OCI-LY3 (cell line): ENCODE measurements at regions not wholly inside any gene's neighbourhood (a gene's known extent, or its start where the extent isn't known, plus 50 kb on each side); places are given as distances from the start of the nearest gene placed in this dataset.

Source experiments
- H2AFZ ChIP-seq: fragments of 200-600, 300-600 bp; shearing (Covaris generic); 2 replicates; pipeline ENCODE4 v1.6.0; 2014; ENCODE audit warnings: antibody characterized with exemption, low read depth, low read length
- H3K27ac ChIP-seq: fragments of 200-600, 300-600 bp; sonication (generic); 2 replicates; pipeline ENCODE4 v1.5.1; 2014; ENCODE audit warnings: mild to moderate bottlenecking, low read length, moderate library complexity, mixed read lengths
- H3K27me3 ChIP-seq: fragments of 200-600, 300-600 bp; sonication (generic); 2 replicates; pipeline ENCODE4 v1.6.1; 2014; ENCODE audit warnings: low read depth, low read length, mixed read lengths
- H3K36me3 ChIP-seq: fragments of 200-600, 300-600 bp; sonication (generic); replicated peaks from 2 replicates; pipeline ENCODE3; 2014; ENCODE audit warnings: low read depth, low read length, mixed read lengths
- H3K4me1 ChIP-seq: fragments of 300-600, 200-600 bp; sonication (generic); 2 replicates; pipeline ENCODE4 v1.6.1; 2014; ENCODE audit warnings: low read length, mixed read lengths
- H3K4me2 ChIP-seq: fragments of 200-600, 300-600 bp; sonication (generic); 2 replicates; pipeline ENCODE4 v1.6.1; 2014; ENCODE audit warnings: low read length, mixed read lengths
- H3K4me3 ChIP-seq: fragments of 300-600, 200-600 bp; sonication (generic); 2 replicates; pipeline ENCODE4 v1.5.1; 2014; ENCODE audit warnings: antibody characterized with exemption, mild to moderate bottlenecking, low read length, moderate library complexity
- H3K79me2 ChIP-seq: fragments of 300-600, 200-600 bp; shearing (Covaris generic); 2 replicates; pipeline ENCODE4 v1.6.1; 2014; ENCODE audit warnings: mild to moderate bottlenecking, low read length, mixed read lengths
- H3K9ac ChIP-seq: fragments of 300-600, 200-600 bp; shearing (Covaris generic); 2 replicates; pipeline ENCODE4 v1.6.0; 2014; ENCODE audit warnings: mild to moderate bottlenecking, low read length, moderate library complexity
- H3K9me3 ChIP-seq: fragments of 200-600, 300-600 bp; shearing (Covaris generic); 2 replicates; pipeline ENCODE4 v1.6.1; 2014; ENCODE audit warnings: low read length, mixed read lengths; ENCODE audit not compliant: insufficient read depth
- H4K20me1 ChIP-seq: fragments of 200-600, 300-600 bp; sonication (generic); 2 replicates; pipeline ENCODE4 v1.6.1; 2016; ENCODE audit warnings: low read length, mixed read lengths; ENCODE audit not compliant: insufficient read depth
- EZH2phosphoT487 ChIP-seq: fragments of 200-600 bp; shearing (Covaris generic); IDR thresholded peaks from 2 replicates; pipeline ENCODE4 v1.6.1; 2018; ENCODE audit warnings: antibody characterized with exemption, mixed run types, low read depth
- TF ChIP-seq, protein P1 (sequence below): fragments of 200-600, 300-600 bp; sonication (generic); IDR thresholded peaks from 2 replicates; pipeline ENCODE4 v1.5.1; 2014; ENCODE audit warnings: antibody characterized with exemption, low read length, low read depth

DNA sequence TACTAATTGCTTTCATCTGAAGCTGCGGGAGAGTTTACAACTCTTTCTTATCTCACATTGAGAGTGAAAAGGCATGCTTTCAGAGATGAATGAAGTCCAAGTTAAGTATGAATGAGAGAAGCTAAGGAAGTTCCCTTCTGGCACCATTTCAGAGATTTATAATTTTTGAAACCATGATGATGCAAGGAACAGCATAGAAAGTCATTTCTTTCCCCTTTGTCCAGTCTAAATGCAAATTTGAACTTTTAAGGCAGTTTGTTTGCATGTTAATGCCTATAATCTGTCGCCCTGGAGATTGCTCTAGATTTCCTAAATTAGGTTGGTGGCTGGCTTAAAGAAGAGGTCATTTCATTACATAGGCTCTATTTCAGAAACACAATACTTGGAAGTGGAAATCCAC is 594.8 kb upstream of the GOT2 start:
- TF ChIP-seq, protein P1, sequence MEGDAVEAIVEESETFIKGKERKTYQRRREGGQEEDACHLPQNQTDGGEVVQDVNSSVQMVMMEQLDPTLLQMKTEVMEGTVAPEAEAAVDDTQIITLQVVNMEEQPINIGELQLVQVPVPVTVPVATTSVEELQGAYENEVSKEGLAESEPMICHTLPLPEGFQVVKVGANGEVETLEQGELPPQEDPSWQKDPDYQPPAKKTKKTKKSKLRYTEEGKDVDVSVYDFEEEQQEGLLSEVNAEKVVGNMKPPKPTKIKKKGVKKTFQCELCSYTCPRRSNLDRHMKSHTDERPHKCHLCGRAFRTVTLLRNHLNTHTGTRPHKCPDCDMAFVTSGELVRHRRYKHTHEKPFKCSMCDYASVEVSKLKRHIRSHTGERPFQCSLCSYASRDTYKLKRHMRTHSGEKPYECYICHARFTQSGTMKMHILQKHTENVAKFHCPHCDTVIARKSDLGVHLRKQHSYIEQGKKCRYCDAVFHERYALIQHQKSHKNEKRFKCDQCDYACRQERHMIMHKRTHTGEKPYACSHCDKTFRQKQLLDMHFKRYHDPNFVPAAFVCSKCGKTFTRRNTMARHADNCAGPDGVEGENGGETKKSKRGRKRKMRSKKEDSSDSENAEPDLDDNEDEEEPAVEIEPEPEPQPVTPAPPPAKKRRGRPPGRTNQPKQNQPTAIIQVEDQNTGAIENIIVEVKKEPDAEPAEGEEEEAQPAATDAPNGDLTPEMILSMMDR: no peak
- TF ChIP-seq EZH2phosphoT487: no peak
- no peaks in the 10 kb centered on the region for H4K20me1 ChIP-seq
- H3K9ac ChIP-seq: no peak overlapping the region
- H3K9me3 ChIP-seq: no peaks in the 10 kb centered on the region
- peaks cover 7% of the 10 kb centered on the region; the same call in 1 of the 2 replicates for H3K4me1 ChIP-seq
- no peaks in the 10 kb centered on the region for H3K79me2 ChIP-seq
- H3K36me3 ChIP-seq: no peaks in the 10 kb centered on the region
- H3K4me3 ChIP-seq: no peak overlapping the region
- H3K27ac ChIP-seq: no peak overlapping the region
- no peaks in the 10 kb centered on the region for H3K27me3 ChIP-seq
- no peak overlapping the region for H3K4me2 ChIP-seq
- no peak overlapping the region for H2AFZ ChIP-seq

DNA sequence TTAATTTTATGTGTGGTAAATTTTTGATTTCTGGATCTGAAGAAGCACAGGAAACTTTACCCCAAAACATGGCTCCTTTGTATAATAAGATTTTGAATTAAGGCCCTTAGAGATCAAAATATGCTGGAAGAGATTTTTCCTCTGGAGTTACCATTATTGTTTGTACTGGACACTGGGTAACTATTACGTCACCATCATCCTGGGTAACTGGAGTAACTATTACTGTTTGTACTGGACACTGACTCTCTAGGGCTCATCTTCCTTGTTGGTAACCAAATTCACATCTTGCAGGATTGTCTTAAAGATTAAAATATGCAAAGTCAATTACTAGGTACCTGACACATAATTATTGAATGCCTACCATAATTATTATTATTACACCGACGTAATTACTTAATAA is 593.8 kb upstream of the GOT2 start:
- TF ChIP-seq, protein P1: no peak
- TF ChIP-seq EZH2phosphoT487: no peak
- Histone ChIP-seq H3K27me3 (no peaks in the 10 kb centered on the region), H3K4me2 (no peak overlapping the region), H3K36me3 (no peaks in the 10 kb centered on the region), H3K4me3 (no peak overlapping the region), H3K27ac (no peak overlapping the region), H3K9me3 (no peaks in the 10 kb centered on the region), H3K9ac (no peak overlapping the region), H2AFZ (no peak overlapping the region), H3K4me1 (peaks cover 7% of the 10 kb centered on the region; the same call in 1 of the 2 replicates), H3K79me2 (no peaks in the 10 kb centered on the region), H4K20me1 (no peaks in the 10 kb centered on the region)

DNA sequence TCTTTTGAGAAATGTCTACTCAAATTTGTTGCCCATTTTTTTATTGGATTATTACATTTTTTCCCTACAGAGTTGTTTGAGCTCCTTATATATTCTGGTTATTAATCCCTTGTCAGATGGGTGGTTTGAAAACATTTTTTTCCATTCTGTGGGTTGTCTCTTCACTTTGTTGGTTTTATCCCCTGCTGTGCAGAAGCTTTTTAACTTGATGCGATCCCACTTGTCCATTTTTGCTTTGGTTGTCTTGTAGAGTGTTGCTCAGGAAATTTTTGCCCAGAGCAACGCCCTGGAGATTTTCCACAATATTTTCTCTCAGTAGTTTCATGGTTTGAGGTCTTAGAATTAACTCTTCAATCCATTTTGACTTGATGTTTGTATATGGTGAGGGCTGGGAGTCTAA is 592.8 kb upstream of the GOT2 start:
- peaks cover 2% of the 10 kb centered on the region; the same call in 1 of the 2 replicates for H3K4me1 ChIP-seq
- H4K20me1 ChIP-seq: no peaks in the 10 kb centered on the region
- no peak overlapping the region for H3K9ac ChIP-seq
- TF ChIP-seq EZH2phosphoT487: no peak
- H3K9me3 ChIP-seq: no peaks in the 10 kb centered on the region
- H3K27me3 ChIP-seq: no peaks in the 10 kb centered on the region
- H3K4me2 ChIP-seq: no peak overlapping the region
- no peak overlapping the region for H2AFZ ChIP-seq
- H3K27ac ChIP-seq: no peak overlapping the region
- no peaks in the 10 kb centered on the region for H3K79me2 ChIP-seq
- H3K4me3 ChIP-seq: no peak overlapping the region
- H3K36me3 ChIP-seq: no peaks in the 10 kb centered on the region

DNA sequence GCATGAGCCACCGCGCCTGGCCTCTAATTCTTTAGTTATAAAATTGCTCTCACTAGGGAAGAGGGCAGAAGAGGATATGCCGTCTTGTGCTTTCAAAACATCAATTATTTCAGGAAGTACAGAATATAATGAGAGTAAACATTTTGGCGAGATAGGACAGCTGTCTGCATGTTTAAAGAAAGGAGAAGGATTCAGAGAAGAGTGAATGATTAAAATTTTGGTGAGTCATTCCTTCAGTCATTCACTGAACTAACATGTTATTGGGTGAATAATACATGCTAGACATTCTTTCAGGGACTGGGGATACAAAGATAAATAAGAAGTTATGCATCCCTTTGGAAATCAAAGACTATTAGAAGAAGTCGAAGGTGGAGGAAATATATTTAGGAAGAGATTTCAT is 590.3 kb upstream of the GOT2 start:
- H3K9ac ChIP-seq: no peak overlapping the region
- no peak overlapping the region for H3K27ac ChIP-seq
- H3K4me1 ChIP-seq: no peaks in the 10 kb centered on the region
- no peak overlapping the region for H3K4me3 ChIP-seq
- H3K36me3 ChIP-seq: no peaks in the 10 kb centered on the region
- no peaks in the 10 kb centered on the region for H4K20me1 ChIP-seq
- H3K4me2 ChIP-seq: no peak overlapping the region
- H3K79me2 ChIP-seq: no peaks in the 10 kb centered on the region
- H3K27me3 ChIP-seq: no peaks in the 10 kb centered on the region
- H2AFZ ChIP-seq: no peak overlapping the region
- TF ChIP-seq, protein P1: no peak
- TF ChIP-seq EZH2phosphoT487: no peak
- no peaks in the 10 kb centered on the region for H3K9me3 ChIP-seq

DNA sequence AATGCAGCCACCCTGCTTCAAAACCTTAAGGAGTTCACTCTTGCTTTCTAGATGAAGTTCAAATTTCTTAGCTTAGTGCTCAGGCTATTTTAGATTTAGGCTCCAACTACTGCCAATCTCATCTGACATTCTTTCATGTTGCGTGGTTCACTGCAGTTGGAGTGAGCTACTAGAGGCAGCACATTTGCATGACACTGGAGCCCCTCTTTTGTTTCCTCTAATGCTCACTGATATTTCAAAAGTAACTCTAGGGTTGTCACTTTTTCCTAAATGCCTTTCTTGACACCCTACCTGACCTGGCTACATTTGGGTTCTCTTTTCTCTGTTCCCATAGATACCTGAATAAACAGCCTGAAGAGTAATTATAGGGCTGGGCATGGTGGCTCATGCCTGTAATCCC is 586.5 kb upstream of the GOT2 start:
- H3K27me3 ChIP-seq: no peaks in the 10 kb centered on the region
- H3K9me3 ChIP-seq: no peaks in the 10 kb centered on the region
- TF ChIP-seq EZH2phosphoT487: no peak
- TF ChIP-seq, protein P1: no peak
- no peaks in the 10 kb centered on the region for H3K36me3 ChIP-seq
- no peak overlapping the region for H3K27ac ChIP-seq
- H2AFZ ChIP-seq: no peak overlapping the region
- no peaks in the 10 kb centered on the region for H4K20me1 ChIP-seq
- no peak overlapping the region for H3K4me2 ChIP-seq
- no peak overlapping the region for H3K9ac ChIP-seq
- no peak overlapping the region for H3K4me3 ChIP-seq
- no peaks in the 10 kb centered on the region for H3K79me2 ChIP-seq
- H3K4me1 ChIP-seq: no peaks in the 10 kb centered on the region
